WI38 (cell line): ENCODE measurements at regions not wholly inside any gene's neighbourhood (a gene's known extent, or its start where the extent isn't known, plus 50 kb on each side); places are given as distances from the start of the nearest gene placed in this dataset.

Experiments
- H3K4me3 ChIP-seq: 2 replicates; pipeline ENCODE4 v1.5.1; 2011; ENCODE audit warnings: low read depth, mild to moderate bottlenecking, control low read depth, low read length
- CTCF ChIP-seq: IDR thresholded peaks from 2 replicates; pipeline ENCODE4 v1.5.1; 2012; ENCODE audit warnings: low read depth, mild to moderate bottlenecking, control low read depth, low read length

- H3K4me3 ChIP-seq: no peak overlapping the region
- TF ChIP-seq CTCF: no peak
These were observed 1541.7 kb upstream of the CDH8 start for GRCh38 chr16:63577891-63578290.

GRCh38 chr16:63575041-63575440 is 1538.8 kb upstream of the CDH8 start:
- no peak overlapping the region for H3K4me3 ChIP-seq
- no peak for TF ChIP-seq CTCF

GRCh38 chr16:63568164-63568563 is 1531.9 kb upstream of the CDH8 start:
- no peak overlapping the region for H3K4me3 ChIP-seq
- no peak for TF ChIP-seq CTCF

GRCh38 chr16:63563819-63564505 is 1527.7 kb upstream of the CDH8 start:
- no peak overlapping the region for H3K4me3 ChIP-seq
- no peak for TF ChIP-seq CTCF

DNA sequence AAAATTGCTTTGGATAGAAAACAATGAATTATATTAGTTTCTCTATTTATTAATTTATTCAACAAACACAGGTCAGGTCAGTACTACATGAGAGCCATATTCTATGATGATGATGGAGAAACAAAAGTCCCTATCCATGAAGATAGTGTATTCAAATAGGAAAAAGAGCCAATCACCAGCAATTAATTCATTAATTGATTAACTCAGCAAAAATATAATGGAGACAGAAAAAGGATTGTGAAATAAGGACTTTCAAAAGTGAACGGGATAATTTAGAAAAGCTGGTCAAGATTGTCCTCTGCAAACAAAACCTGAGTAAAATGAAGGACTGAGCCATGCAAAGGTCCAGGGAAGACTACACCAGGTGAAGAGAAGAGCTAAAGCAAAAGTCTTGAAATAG is 1517.7 kb upstream of the CDH8 start:
- no peak for TF ChIP-seq CTCF
- H3K4me3 ChIP-seq: no peak overlapping the region

DNA sequence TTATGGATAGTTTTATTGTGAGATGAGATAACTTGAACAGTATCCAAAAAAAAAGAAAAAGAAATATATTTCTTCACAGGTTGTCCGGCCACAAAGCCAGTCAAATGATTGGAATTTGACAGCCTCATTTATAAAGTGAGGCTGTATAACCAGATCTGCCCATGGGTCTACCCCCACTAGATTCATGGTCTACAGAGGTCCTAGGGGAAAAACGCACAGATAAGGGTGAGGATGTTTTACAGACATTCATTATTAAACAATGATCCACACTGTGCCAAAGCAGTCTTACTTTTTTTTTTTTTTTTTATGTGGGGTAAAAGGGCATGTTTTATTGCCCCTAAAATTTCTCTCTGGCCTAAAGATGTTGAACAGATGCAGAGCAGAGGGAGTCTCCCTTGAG is 1503.0 kb upstream of the CDH8 start:
- no peak for TF ChIP-seq CTCF

DNA sequence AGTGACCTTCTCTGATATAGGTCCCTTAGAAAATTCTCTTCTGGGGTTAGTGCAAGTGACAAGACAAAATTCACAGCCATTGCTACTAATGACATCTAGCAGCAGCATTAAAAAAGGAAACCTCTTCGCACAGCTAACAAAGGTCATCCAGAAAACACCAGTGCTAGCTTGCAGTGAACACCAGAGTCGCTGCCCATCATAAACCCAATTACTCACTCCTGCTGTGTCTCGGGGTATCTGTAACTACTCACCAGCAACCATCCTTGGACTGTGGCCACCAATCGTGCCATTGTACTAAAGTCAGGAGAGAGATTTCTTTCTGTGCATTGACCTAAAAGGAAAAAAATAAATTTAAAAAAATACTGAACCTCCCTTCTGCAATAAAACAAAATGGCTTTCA is 1494.7 kb upstream of the CDH8 start:
- H3K4me3 ChIP-seq: no peak overlapping the region
- no peak for TF ChIP-seq CTCF

More for the DNA sequence above, 1503.0 kb upstream of the CDH8 start:
- H3K4me3 ChIP-seq: no peak overlapping the region
